GM10847 (cell line): ENCODE measurements at regions not wholly inside any gene's neighbourhood (a gene's known extent, or its start where the extent isn't known, plus 50 kb on each side); places are given as distances from the start of the nearest gene placed in this dataset.

Experiments
- POLR2A ChIP-seq: IDR thresholded peaks from 2 replicates; pipeline ENCODE4 v1.6.1; 2011; ENCODE audit not compliant: insufficient read length; ENCODE audit errors: extremely low read depth

GRCh38 chr2:41774011-41774605 is 273.7 kb upstream of the PKDCC start:
- no peak for TF ChIP-seq POLR2A

DNA sequence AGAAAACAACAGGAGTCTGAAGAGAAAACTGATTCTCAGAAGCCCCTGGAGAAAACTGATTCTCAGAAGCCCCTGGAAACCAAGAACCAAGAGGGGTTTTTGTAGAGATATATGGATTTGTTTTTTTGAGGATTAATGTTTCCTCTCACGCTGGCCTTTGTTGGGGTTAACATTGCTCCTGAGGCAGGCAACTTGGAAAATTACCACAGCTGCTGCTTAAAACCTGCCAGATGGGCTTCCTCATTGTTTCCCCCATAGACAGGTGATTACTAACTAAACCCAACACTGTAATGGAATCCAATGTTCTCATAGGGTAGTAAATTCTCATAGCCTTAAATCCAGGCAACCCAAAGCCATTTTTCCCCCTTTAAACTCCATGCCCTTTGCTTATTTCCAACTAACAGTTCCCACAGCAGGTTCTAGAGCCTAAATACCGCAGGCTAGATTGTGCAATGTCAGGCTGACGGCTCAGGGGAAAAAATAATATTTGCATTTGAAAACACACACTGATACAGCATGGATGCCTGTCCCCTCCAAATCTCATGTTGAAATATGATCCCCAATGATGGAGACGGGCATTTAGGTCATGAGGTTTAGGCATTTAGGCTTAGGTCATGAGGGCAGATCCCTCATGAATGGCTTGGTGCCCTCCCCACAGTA is 272.3 kb upstream of the PKDCC start:
- TF ChIP-seq POLR2A: no peak

GRCh38 chr2:41779888-41780287 is 267.9 kb upstream of the PKDCC start:
- TF ChIP-seq POLR2A: no peak

DNA sequence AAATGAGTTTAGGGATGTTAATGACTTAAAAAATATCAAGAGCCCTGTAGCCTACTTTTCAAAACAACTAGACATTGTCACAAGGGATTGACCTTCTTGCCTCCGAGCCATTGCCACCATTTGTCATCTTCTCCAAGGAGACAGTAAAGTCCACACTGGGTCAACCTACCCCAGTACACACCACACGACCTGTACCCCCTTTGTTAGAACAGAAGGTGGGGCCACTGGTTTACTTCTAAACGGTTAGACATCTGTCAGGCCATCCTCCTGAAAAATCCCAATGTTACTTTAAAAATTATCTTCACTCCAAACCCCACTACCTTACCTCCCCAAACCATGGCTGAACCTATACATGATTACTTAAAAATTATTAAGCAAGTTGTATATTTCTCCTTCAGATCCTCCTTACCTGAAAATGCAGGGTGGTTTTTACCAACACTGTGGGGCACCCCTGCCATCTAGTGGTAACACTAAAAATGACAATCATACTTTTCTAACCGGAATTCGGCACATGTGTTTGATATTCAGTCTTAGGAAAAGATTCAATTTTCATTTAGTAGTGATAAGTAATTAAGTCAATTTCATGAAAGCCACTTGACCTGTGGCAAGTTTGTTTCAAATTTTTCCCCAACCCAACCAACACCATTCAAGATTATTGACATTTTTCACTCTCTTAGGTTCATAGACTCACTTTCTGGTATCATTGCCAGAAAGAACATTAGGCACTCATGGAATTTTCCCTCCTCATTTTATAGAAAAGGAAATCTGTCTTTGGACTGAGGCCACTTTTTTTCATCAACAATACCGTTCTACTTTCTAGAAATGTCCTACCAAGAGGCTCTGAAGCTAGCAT is 265.3 kb upstream of the PKDCC start:
- TF ChIP-seq POLR2A: no peak

- TF ChIP-seq POLR2A: no peak
Observed at GRCh38 chr2:41784496-41784895, 263.3 kb upstream of the PKDCC start.

GRCh38 chr2:41785251-41786022 is 262.4 kb upstream of the PKDCC start:
- TF ChIP-seq POLR2A: no peak

DNA sequence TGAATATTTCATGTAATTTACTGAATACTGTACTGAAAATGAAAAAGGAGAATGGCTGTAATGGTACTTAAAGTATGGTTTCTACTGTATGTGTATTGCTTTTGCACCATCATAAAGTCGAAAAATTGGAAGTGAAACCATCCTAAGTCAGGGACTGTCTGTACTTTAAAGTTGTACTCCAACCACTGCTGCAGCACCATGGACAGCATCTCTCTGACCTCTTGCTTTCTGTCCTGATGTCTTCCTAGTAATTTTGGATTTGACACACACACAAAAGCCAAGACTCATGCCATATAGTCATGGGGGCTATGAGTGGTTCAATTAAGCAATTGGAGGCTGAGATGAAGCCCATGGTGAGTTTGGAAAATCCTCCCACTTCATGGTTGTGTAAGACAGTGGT is 256.3 kb upstream of the PKDCC start:
- TF ChIP-seq POLR2A: no peak

- TF ChIP-seq POLR2A: no peak
Observed at GRCh38 chr2:41803361-41803760, 244.5 kb upstream of the PKDCC start.

- TF ChIP-seq POLR2A: no peak
Observed at GRCh38 chr2:41806286-41806685, 241.5 kb upstream of the PKDCC start.

- TF ChIP-seq POLR2A: no peak
Observed at GRCh38 chr2:41821167-41821566, 226.7 kb upstream of the PKDCC start.

GRCh38 chr2:41826921-41827320 is 220.9 kb upstream of the PKDCC start:
- TF ChIP-seq POLR2A: no peak

GRCh38 chr2:41827354-41827971 is 220.4 kb upstream of the PKDCC start:
- TF ChIP-seq POLR2A: no peak

DNA sequence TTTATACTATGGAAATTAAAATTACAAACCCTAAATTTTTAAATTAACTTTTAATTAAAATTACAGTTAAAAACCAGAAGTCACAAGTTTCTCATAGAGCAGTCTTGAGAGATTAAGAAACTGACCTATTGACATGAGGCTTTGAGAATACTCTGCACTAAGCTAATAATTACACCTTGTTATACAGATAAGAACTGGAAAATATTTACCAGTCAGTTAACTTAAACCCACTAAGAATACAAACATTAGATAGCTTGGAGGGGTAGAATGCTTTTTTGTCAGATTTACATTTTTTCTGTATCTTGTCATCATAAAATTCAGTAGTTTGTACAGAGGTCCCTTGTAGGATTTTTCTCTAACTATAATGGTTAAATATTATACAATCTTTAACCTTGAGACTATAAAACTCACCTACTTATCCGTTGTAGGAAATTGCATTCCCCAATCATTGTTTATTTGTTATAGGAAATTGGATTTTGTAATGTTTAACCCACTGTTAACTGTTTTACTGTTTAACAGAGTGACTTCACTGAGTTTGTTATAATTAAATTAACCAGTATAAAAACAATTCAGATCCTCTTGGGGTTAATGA is 219.7 kb upstream of the PKDCC start:
- no peak for TF ChIP-seq POLR2A

GRCh38 chr2:41829052-41829451 is 218.8 kb upstream of the PKDCC start:
- no peak for TF ChIP-seq POLR2A

DNA sequence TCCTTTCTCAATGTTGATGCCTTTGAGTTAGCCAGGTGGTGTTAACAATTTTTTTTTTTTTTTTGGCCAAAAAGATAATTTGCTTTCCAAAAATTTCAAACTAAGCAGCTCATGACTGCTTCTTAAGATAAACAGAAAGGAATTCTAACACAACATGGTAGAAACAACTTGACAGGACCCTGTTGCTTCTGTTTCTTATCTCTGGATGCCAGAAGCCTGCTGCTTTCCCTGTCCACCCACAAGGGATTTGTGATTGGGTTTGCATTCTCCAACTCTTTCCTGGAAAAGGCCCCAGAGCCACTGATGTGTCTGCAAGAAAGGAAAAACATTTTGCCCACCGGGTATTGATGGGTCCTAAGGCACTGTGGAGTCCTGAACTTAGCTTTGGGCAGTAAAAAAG is 217.2 kb upstream of the PKDCC start:
- TF ChIP-seq POLR2A: no peak
